Caco-2 (cell line): ENCODE measurements at regions not wholly inside any gene's neighbourhood (a gene's known extent, or its start where the extent isn't known, plus 50 kb on each side); places are given as distances from the start of the nearest gene placed in this dataset.

ENCODE experiments used
- BruUV-seq: library from RNA; stranded (reverse); fragments of 400-500 nt; replicated peaks from 2 replicates; lab custom pipeline; 2021; lab: Mats Ljungman, UMichigan
- CTCF ChIA-PET: fragments of 300-600 bp; sonication (Branson Sonifier 250); formaldehyde crosslinking; loops from one replicate; lab custom pipeline; 2022; ENCODE audit warnings: antibody characterized with exemption; lab: Charles Lee
- POLR2A ChIA-PET: fragments of 300-600 bp; sonication (Branson Sonifier 250); formaldehyde crosslinking; loops from one replicate; lab custom pipeline; 2022; ENCODE audit warnings: antibody characterized with exemption; lab: Charles Lee
- DNase-seq, 2 experiments: peaks; one replicate each; pipeline versions ENCODE4 v3.0.0 to v3.0.0-alpha.2; 2020 to 2022
- H3K27me3 ChIP-seq: replicated peaks from 2 replicates; pipeline ENCODE4 v1.6.0; 2011; ENCODE audit warnings: low read length; ENCODE audit not compliant: control insufficient read depth, insufficient read depth
- H3K36me3 ChIP-seq: 2 replicates; pipeline ENCODE4 v1.5.1; 2011; ENCODE audit warnings: low read length; ENCODE audit not compliant: control insufficient read depth, insufficient read depth
- H3K4me1 ChIP-seq: fragments of 250-450 bp; sonication (Bioruptor Pico); 2 replicates; pipeline ENCODE4 v1.5.1; 2020; ENCODE audit warnings: mild to moderate bottlenecking
- H3K4me3 ChIP-seq: 2 replicates; pipeline ENCODE4 v1.5.1; 2011; ENCODE audit warnings: low read depth, mild to moderate bottlenecking, control low read depth, low read length
- H3K9me3 ChIP-seq: fragments of 250-450 bp; sonication (Bioruptor Pico); 2 replicates; pipeline ENCODE4 v1.5.1; 2020; ENCODE audit warnings: mild to moderate bottlenecking, moderate library complexity
- H3K27ac Mint-ChIP-seq: one replicate; pipeline ENCODE4 v1.8.0; 2022; ENCODE audit warnings: mixed read lengths; ENCODE audit not compliant: unreplicated experiment
- H3K27me3 Mint-ChIP-seq: one replicate; pipeline ENCODE4 v1.8.0; 2022; ENCODE audit warnings: mixed read lengths; ENCODE audit not compliant: insufficient read depth, unreplicated experiment
- H3K36me3 Mint-ChIP-seq: one replicate; pipeline ENCODE4 v1.8.0; 2022; ENCODE audit warnings: mild to moderate bottlenecking, mixed read lengths; ENCODE audit not compliant: insufficient read depth, unreplicated experiment
- H3K4me1 Mint-ChIP-seq: one replicate; pipeline ENCODE4 v1.8.0; 2022; ENCODE audit warnings: low read depth, mixed read lengths; ENCODE audit not compliant: unreplicated experiment
- H3K4me3 Mint-ChIP-seq: one replicate; pipeline ENCODE4 v1.8.0; 2022; ENCODE audit warnings: mild to moderate bottlenecking, moderate library complexity, mixed read lengths; ENCODE audit not compliant: unreplicated experiment
- H3K9me3 Mint-ChIP-seq: one replicate; pipeline ENCODE4 v1.8.0; 2022; ENCODE audit warnings: mixed read lengths; ENCODE audit not compliant: unreplicated experiment
- intact Hi-C: fragments of 100-400 bp; cut with micrococcal nuclease; formaldehyde crosslinking; loops from one replicate; pipeline ENCODE4 v1.10.0; 2022; ENCODE audit not compliant: unreplicated experiment
- TF ChIP-seq, protein P1 (sequence below), 2 experiments: fragments of 200-600 bp in 1 of 2; IDR thresholded peaks; 1 replicate in 1 of 2; 2 replicates in 1 of 2; pipeline versions ENCODE4 v1.5.1 to v1.8.0; 2011 to 2022; ENCODE audit warnings: antibody characterized with exemption in 1 of 2, control low read depth in 1 of 2, inconsistent platforms in 1 of 2, low read depth in 1 of 2, low read length in 1 of 2, mild to moderate bottlenecking in 1 of 2, moderate library complexity in 1 of 2; ENCODE audit not compliant: insufficient read depth in 1 of 2, severe bottlenecking in 1 of 2, unreplicated experiment in 1 of 2

DNA sequence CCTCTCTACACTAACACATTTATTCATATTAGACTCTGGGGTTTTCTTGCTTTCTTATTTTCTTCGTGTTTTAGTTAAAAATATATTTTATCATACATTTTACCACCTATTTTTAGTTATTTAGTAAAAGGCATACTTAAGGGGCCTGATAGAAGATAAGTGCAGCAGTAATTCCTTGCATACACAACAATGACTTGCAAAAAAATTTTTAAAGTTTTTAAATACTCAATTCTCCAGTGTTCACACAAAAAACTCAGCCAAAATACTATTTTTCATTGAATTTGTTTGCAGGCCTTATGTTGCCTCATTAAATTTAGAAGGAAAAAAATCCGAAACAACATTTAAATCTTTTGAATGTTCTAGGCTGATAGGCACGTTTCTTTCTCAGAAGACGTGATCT lies 2431.7 kb downstream of the PCDH9 start:
- ChIA-PET POLR2A (no interaction called here), CTCF (no interaction called here)
- no peaks in the 10 kb centered on the region for H3K36me3 Mint-ChIP-seq
- TF ChIP-seq, protein P1, sequence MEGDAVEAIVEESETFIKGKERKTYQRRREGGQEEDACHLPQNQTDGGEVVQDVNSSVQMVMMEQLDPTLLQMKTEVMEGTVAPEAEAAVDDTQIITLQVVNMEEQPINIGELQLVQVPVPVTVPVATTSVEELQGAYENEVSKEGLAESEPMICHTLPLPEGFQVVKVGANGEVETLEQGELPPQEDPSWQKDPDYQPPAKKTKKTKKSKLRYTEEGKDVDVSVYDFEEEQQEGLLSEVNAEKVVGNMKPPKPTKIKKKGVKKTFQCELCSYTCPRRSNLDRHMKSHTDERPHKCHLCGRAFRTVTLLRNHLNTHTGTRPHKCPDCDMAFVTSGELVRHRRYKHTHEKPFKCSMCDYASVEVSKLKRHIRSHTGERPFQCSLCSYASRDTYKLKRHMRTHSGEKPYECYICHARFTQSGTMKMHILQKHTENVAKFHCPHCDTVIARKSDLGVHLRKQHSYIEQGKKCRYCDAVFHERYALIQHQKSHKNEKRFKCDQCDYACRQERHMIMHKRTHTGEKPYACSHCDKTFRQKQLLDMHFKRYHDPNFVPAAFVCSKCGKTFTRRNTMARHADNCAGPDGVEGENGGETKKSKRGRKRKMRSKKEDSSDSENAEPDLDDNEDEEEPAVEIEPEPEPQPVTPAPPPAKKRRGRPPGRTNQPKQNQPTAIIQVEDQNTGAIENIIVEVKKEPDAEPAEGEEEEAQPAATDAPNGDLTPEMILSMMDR (IDR thresholded peaks at IDR 0.05; ENCODE audit: insufficient read depth in 1 of 2, low read depth in 1 of 2, low read length in 1 of 2, severe bottlenecking in 1 of 2, unreplicated experiment in 1 of 2): no peak
- H3K4me3 Mint-ChIP-seq: no peak overlapping the region
- BruUV-seq: no TSS peak
- H3K27me3 Mint-ChIP-seq: no peaks in the 10 kb centered on the region
- no peak overlapping the region for H3K27ac Mint-ChIP-seq
- H3K9me3 Mint-ChIP-seq: no peaks in the 10 kb centered on the region
- intact Hi-C loops: no loop called here
- Histone ChIP-seq H3K4me1 (no peaks in the 10 kb centered on the region), H3K9me3 (no peaks in the 10 kb centered on the region), H3K4me3 (no peak overlapping the region), H3K36me3 (no peaks in the 10 kb centered on the region), H3K27me3 (no peaks in the 10 kb centered on the region)
- no peak for DNase-seq
- no peaks in the 10 kb centered on the region for H3K4me1 Mint-ChIP-seq

DNA sequence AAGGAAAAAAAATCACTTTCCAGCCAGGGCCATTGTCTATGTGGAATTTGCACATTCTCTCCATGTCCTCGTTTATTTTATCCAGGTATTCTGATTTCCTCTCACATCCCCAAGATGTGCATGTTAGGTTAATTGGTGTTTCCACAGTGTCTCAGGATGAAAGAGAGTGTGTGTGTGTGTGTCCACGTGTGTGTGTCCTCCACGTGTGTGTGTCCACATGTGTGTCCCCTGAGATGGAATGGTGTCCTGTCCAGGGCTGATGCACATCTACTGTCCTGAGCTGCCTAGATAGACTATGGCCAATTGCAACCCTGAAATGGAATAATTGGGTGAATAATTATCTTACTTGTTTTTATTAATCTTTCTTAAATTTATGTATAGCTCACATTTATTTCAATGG lies 2436.5 kb downstream of the PCDH9 start:
- H3K27me3 Mint-ChIP-seq: no peaks in the 10 kb centered on the region
- ChIA-PET POLR2A (no interaction called here), CTCF (no interaction called here)
- TF ChIP-seq, protein P1 (IDR thresholded peaks at IDR 0.05; ENCODE audit: insufficient read depth in 1 of 2, low read depth in 1 of 2, low read length in 1 of 2, severe bottlenecking in 1 of 2, unreplicated experiment in 1 of 2): no peak
- Histone ChIP-seq H3K36me3 (no peaks in the 10 kb centered on the region), H3K4me3 (no peak overlapping the region), H3K9me3 (0 out of 2 replicates have a peak, but pooled peaks cover 2% of the 10 kb centered on the region), H3K4me1 (no peaks in the 10 kb centered on the region), H3K27me3 (no peaks in the 10 kb centered on the region)
- BruUV-seq: no TSS peak
- no peaks in the 10 kb centered on the region for H3K4me1 Mint-ChIP-seq
- H3K4me3 Mint-ChIP-seq: no peak overlapping the region
- intact Hi-C loops: no loop called here
- H3K27ac Mint-ChIP-seq: no peak overlapping the region
- no peak for DNase-seq
- no peaks in the 10 kb centered on the region for H3K9me3 Mint-ChIP-seq
- H3K36me3 Mint-ChIP-seq: no peaks in the 10 kb centered on the region

DNA sequence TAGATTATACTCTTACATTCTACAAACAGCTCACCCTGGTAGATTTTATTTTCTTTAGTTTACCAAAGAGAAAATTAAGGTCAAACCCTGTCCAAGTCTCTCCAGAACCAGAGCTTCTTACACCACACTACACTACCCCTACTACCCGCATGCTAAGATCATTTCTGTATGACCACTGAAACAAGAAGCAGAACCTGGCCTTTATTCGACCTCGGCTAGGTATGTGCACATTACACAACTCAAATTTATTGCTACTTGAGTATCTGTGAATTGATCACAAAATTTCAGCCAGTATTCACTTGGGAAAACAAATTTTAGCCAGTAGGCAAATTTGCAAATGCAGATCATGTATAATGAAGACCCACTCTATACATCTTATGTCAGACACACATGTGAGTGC lies 2437.0 kb downstream of the PCDH9 start:
- CTCF ChIA-PET: no interaction called here
- POLR2A ChIA-PET: no interaction called here

More for the DNA sequence above, 2437.0 kb downstream of the PCDH9 start:
- no peak overlapping the region for H3K4me3 ChIP-seq
- no peaks in the 10 kb centered on the region for H3K36me3 Mint-ChIP-seq
- no TSS peak for BruUV-seq
- 0 out of 2 replicates have a peak, but pooled peaks cover 2% of the 10 kb centered on the region for H3K9me3 ChIP-seq
- no peaks in the 10 kb centered on the region for H3K4me1 Mint-ChIP-seq
- no peaks in the 10 kb centered on the region for H3K27me3 ChIP-seq
- no peak overlapping the region for H3K4me3 Mint-ChIP-seq
- no peaks in the 10 kb centered on the region for H3K9me3 Mint-ChIP-seq
- TF ChIP-seq, protein P1 (IDR thresholded peaks at IDR 0.05; ENCODE audit: insufficient read depth in 1 of 2, low read depth in 1 of 2, low read length in 1 of 2, severe bottlenecking in 1 of 2, unreplicated experiment in 1 of 2): no peak
- intact Hi-C loops: no loop called here
- no peaks in the 10 kb centered on the region for H3K36me3 ChIP-seq
- no peaks in the 10 kb centered on the region for H3K27me3 Mint-ChIP-seq
- no peak overlapping the region for H3K27ac Mint-ChIP-seq
- no peak for DNase-seq
- H3K4me1 ChIP-seq: no peaks in the 10 kb centered on the region
